GM19463 (cell line): ENCODE measurements at regions not wholly inside any gene's neighbourhood (a gene's known extent, or its start where the extent isn't known, plus 50 kb on each side); places are given as distances from the start of the nearest gene placed in this dataset.
"Not testable (repeated sequence)": the region's sequence is repeated elsewhere in the genome, so short reads cannot be mapped to it uniquely, and the experiment has no call there.

Experiments used
- ATAC-seq: cut with Tn5 transposase; IDR thresholded peaks from one replicate; pipeline ENCODE4 v1.9.1; 2021; ENCODE audit warnings: mild to moderate bottlenecking, moderate library complexity; ENCODE audit not compliant: unreplicated experiment

DNA sequence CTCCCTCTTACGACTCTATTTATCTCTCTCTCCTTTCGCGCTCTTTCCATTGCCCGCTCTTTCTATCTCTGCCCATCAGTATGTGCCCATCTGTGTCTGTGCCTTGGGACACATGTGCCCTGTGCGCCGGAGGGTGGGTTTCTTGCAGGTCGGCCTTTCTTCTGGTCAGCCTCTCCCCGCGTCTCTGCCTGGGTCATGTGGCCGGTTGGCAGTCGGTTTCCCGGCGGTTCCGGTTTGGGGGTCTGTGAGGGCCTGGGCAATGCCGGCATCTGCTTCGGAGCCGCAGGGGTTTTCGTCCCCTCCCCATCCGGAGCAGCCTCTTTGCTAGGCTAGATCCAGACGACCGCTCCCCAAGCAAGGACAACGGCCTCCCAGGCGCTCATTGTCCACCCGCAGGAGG lies 1426.0 kb upstream of the PCDH10 start:
- ATAC-seq: not testable (repeated sequence)

DNA sequence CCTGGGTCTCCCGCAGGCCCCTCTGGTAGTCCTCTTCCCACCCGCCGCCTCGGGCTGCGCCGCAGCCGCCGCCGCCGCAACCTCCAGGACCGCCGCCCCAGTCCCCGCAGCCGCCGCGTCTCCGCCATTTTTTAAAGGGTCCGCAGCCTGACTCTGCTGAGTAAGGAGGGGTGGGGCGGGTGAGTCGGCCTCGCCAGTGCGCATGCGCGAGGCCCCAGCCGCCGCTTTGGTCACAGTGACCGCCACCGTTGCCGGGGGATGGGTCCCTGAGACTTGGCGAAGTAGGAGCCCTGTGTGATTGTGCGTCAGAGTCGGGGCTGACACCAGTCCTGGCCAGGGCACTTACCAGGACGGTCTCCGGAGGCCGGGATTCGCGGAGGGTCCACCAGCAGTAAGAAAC lies 1424.2 kb upstream of the PCDH10 start:
- ATAC-seq: not testable (repeated sequence)

- not testable (repeated sequence) for ATAC-seq
Measured at GRCh38 chr4:131725521-131725920, 1423.6 kb upstream of the PCDH10 start.

- ATAC-seq: not testable (repeated sequence)
Measured at GRCh38 chr4:131726940-131727339, 1422.2 kb upstream of the PCDH10 start.

- not testable (repeated sequence) for ATAC-seq
Measured at GRCh38 chr4:131727418-131727817, 1421.7 kb upstream of the PCDH10 start.

- not testable (repeated sequence) for ATAC-seq
Measured at GRCh38 chr4:131729205-131729604, 1419.9 kb upstream of the PCDH10 start.

DNA sequence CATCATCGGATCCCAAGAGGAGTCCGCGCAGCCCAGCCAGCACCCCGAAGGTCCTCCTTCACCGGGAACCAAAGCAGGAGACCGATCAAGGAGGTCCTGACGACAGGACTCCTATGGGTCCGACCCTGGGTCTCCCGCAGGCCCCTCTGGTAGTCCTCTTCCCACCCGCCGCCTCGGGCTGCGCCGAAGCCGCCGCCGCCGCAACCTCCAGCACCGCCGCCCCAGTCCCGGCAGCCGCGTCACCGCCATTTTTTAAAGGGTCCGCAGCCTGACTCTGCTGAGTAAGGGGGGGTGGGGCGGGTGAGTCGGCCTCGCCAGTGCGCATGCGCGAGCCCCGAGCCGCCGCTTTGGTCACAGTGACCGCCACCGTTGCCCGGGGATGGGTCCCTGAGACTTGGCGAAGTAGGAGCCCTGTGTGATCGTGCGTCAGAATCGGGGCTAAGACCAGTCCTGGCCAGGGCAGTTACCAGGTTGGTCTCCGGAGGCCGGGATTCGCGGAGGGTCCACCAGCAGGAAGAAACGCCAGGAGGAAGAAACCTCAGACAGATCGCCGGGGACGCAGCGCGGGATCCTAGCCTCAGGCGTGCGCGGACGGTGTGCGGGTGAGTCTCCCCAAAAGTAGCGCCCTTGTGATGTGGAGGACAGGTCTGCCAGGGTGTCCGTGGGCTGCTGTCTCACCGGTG lies 1419.2 kb upstream of the PCDH10 start:
- not testable (repeated sequence) for ATAC-seq

DNA sequence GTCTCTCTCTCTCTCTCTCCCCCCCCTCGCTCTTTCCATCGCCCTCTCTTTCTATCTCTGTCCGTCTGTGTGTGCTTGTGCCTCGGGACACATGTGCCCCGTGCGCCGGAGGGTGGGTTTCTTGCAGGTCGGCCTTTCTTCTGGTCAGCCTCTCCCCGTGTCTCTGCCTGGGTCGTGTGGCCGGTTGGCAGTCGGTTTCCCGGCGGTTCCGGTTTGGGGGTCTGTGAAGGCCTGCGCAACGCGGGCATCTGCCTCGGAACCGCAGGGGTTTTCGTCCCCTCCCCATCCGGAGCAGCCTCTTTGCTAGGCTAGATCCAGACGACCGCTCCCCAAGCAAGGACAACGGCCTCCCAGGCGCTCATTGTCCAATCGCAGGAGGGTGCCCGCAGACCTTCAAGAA lies 1418.5 kb upstream of the PCDH10 start:
- ATAC-seq: not testable (repeated sequence)

DNA sequence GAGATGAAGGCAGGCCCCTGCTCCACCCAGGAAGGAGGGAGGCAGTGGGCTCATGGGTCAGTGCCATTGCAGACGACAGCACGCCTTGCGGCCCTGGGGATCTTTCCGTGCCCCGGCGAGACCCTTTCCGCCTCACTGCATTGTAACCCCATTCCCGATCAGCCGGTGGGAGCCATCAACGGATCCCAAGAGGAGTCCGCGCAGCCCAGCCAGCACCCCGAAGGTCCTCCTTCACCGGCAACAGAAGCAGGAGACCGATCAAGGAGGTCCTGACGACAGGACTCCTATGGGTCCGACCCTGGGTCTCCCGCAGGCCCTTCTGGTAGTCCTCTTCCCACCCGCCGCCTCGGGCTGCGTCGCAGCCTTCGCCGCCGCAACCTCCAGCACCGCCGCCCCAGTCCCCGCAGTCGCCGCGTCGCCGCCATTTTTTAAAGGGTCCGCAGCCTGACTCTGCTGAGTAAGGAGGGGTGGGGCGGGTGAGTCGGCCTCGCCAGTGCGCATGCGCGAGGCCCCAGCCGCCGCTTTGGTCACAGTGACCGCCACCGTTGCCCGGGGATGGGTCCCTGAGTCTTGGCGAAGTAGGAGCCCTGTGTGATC lies 1417.0 kb upstream of the PCDH10 start:
- ATAC-seq: not testable (repeated sequence)

DNA sequence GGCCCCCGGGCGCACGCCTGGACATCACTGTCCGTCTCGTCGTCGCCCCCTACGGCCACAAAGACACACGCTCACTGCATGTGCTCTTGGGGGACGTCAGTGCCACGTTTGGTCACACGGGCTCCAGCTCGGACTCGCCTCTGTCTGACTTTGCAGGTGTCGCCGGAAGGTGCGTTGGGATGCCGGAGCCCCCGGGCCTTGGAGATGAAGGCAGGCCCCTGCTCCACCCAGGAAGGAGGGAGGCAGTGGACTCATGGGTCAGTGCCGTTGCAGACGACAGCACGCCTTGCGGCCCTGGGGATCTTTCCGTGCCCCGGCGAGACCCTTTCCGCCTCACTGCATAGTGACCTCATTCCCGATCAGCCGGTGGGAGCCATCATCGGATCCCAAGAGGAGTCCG lies 1414.8 kb upstream of the PCDH10 start:
- not testable (repeated sequence) for ATAC-seq

- not testable (repeated sequence) for ATAC-seq
Measured at GRCh38 chr4:131734851-131735385, 1414.2 kb upstream of the PCDH10 start.

- ATAC-seq: not testable (repeated sequence)
Measured at GRCh38 chr4:131738991-131739390, 1410.1 kb upstream of the PCDH10 start.

DNA sequence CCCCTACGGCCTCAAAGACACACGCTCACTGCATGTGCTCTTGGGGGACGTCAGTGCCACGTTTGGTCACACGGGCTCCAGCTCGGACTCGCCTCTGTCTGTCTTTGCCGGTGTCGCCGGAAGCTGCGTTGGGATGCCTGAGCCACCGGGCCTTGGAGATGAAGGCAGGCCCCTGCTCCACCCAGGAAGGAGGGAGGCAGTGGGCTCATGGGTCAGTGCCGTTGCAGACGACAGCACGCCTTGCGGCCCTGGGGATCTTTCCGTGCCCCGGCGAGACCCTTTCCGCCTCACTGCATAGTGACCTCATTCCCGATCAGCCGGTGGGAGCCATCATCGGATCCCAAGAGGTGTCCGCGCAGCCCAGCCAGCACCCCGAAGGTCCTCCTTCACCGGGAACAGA lies 1407.3 kb upstream of the PCDH10 start:
- not testable (repeated sequence) for ATAC-seq

DNA sequence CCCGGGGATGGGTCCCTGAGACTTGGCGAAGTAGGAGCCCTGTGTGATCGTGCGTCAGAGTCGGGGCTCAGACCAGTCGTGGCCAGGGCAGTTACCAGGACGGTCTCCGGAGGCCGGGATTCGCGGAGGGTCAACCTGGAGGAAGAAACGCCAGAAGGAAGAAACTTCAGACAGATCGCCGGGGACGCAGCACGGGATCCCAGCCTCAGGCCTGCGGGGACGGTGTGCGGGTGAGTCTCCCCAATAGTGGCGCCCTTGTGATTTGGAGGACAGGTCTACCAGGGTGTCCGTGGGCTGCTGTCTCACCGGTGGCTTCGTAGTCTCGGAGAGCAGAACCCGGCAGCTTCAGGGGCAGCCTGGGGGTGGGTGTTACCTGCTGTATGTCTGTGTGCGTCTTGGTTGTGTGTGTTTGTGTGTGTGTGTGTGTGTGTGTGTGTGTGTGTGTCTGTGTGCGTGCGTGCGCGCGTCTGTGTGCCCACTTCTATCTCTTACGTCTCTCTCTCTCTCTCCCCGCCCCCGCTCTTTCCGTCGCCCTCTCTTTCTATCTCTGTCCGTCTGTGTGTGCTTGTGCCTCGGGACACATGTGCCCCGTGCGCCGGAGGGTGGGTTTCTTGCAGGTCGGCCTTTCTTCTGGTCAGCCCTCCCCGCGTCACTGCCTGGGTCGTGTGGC lies 1406.4 kb upstream of the PCDH10 start:
- not testable (repeated sequence) for ATAC-seq

- ATAC-seq: not testable (repeated sequence)
Measured at GRCh38 chr4:131743348-131743747, 1405.7 kb upstream of the PCDH10 start.

DNA sequence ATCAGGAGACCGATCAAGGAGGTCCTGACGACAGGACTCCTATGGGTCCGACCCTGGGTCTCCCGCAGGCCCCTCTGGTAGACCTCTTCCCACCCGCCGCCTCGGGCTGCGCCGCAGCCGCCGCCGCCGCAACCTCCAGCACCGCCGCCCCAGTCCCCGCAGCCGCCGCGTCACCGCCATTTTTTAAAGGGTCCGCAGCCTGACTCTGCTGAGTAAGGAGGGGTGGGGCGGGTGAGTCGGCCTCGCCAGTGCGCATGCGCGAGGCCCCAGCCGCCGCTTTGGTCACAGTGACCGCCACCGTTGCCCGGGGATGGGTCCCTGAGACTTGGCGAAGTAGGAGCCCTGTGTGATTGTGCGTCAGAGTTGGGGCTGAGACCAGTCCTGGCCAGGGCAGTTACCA lies 1401.9 kb upstream of the PCDH10 start:
- not testable (repeated sequence) for ATAC-seq

DNA sequence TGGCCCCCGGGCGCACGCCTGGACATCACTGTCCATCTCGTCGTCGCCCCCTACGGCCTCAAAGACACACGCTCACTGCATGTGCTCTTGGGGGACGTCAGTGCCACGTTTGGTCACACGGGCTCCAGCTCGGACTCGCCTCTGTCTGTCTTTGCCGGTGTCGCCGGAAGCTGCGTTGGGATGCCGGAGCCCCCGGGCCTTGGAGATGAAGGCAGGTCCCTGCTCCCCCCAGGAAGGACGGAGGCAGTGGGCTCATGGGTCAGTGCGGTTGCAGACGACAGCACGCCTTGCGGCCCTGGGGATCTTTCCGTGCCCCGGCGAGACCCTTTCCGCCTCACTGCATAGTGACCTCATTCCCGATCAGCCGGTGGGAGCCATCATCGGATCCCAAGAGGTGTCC lies 1399.9 kb upstream of the PCDH10 start:
- not testable (repeated sequence) for ATAC-seq

DNA sequence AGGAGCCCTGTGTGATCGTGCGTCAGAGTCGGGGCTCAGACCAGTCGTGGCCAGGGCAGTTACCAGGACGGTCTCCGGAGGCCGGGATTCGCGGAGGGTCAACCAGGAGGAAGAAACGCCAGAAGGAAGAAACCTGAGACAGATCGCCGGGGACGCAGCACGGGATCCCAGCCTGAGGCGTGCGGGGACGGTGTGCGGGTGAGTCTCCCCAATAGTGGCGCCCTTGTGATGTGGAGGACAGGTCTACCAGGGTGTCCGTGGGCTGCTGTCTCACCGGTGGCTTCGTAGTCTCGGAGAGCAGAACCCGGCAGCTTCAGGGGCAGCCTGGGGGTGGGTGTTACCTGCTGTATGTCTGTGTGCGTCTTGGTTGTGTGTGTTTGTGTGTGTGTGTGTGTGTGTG lies 1399.1 kb upstream of the PCDH10 start:
- ATAC-seq: not testable (repeated sequence)

GRCh38 chr4:131750469-131750868 lies 1398.6 kb upstream of the PCDH10 start:
- not testable (repeated sequence) for ATAC-seq

DNA sequence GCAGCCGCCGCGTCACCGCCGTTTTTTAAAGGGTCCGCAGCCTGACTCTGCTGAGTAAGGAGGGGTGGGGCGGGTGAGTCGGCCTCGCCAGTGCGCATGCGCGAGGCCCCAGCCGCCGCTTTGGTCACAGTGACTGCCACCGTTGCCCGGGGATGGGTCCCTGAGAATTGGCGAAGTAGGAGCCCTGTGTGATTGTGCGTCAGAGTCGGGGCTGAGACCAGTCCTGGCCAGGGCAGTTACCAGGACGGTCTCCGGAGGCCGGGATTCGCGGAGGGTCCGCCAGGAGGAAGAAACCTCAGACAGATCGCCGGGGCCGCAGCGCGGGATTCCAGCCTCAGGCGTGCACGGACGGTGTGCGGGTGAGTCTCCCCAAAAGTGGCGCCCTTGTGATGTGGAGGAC lies 1386.9 kb upstream of the PCDH10 start:
- not testable (repeated sequence) for ATAC-seq

DNA sequence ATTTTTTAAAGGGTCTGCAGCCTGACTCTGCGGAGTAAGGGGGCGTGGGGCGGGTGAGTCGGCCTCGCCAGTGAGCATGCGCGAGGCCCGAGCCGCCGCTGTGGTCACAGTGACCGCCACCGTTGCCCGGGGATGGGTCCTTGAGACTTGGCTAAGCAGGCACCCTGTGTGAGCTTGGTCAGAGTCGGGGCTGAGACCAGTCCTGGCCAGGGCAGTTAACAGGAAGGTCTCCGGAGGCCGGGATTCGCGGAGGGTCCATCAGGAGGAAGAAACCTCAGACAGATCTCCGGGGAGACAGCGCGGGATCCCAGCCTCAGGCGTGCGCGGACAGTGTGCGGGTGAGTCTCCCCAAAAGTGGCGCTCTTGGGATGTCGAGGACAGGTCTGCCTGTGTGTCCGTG lies 1384.4 kb upstream of the PCDH10 start:
- ATAC-seq: no peak

GRCh38 chr4:131774382-131774781 lies 1374.7 kb upstream of the PCDH10 start:
- ATAC-seq: not testable (repeated sequence)
